GM18873 (cell line): ENCODE measurements at regions not wholly inside any gene's neighbourhood (a gene's known extent, or its start where the extent isn't known, plus 50 kb on each side); places are given as distances from the start of the nearest gene placed in this dataset.

Source experiments
- ATAC-seq: cut with Tn5 transposase; IDR thresholded peaks from one replicate; pipeline ENCODE4 v1.9.1; 2021; ENCODE audit warnings: mild to moderate bottlenecking, moderate library complexity, moderate number of reproducible peaks; ENCODE audit not compliant: unreplicated experiment, low FRiP score

GRCh38 chr10:36345175-36345533, 703.1 kb upstream of the FZD8 start:
- no peak for ATAC-seq

- no peak for ATAC-seq
These were observed 702.4 kb upstream of the FZD8 start for GRCh38 chr10:36344240-36345174.

GRCh38 chr10:36342781-36343180, 700.7 kb upstream of the FZD8 start:
- ATAC-seq: no peak

GRCh38 chr10:36341471-36341870, 699.4 kb upstream of the FZD8 start:
- no peak for ATAC-seq

- no peak for ATAC-seq
These were observed 694.2 kb upstream of the FZD8 start for GRCh38 chr10:36336315-36336714.

GRCh38 chr10:36333446-36333845, 691.4 kb upstream of the FZD8 start:
- no peak for ATAC-seq

GRCh38 chr10:36332926-36333325, 690.8 kb upstream of the FZD8 start:
- ATAC-seq: no peak

- no peak for ATAC-seq
These were observed 689.0 kb upstream of the FZD8 start for GRCh38 chr10:36331121-36331520.

- no peak for ATAC-seq
These were observed 683.7 kb upstream of the FZD8 start for GRCh38 chr10:36325815-36326214.

GRCh38 chr10:36324831-36325230, 682.7 kb upstream of the FZD8 start:
- no peak for ATAC-seq

GRCh38 chr10:36313142-36313541, 671.0 kb upstream of the FZD8 start:
- no peak for ATAC-seq

GRCh38 chr10:36303896-36304295, 661.8 kb upstream of the FZD8 start:
- no peak for ATAC-seq

GRCh38 chr10:36302086-36302485, 660.0 kb upstream of the FZD8 start:
- no peak for ATAC-seq

GRCh38 chr10:36301539-36301938, 659.4 kb upstream of the FZD8 start:
- ATAC-seq: no peak

- ATAC-seq: no peak
These were observed 659.0 kb upstream of the FZD8 start for GRCh38 chr10:36301139-36301538.

- ATAC-seq: no peak
These were observed 641.7 kb upstream of the FZD8 start for GRCh38 chr10:36283827-36284226.

- ATAC-seq: no peak
These were observed 639.8 kb upstream of the FZD8 start for GRCh38 chr10:36281831-36282331.

- ATAC-seq: no peak
These were observed 638.9 kb upstream of the FZD8 start for GRCh38 chr10:36280890-36281499.

- no peak for ATAC-seq
These were observed 638.2 kb upstream of the FZD8 start for GRCh38 chr10:36280321-36280741.

GRCh38 chr10:36278176-36278575, 636.1 kb upstream of the FZD8 start:
- no peak for ATAC-seq

- ATAC-seq: no peak
These were observed 635.4 kb upstream of the FZD8 start for GRCh38 chr10:36277459-36277858.
